K562 (cell line): ENCODE measurements at regions not wholly inside any gene's neighbourhood (a gene's known extent, or its start where the extent isn't known, plus 50 kb on each side); places are given as distances from the start of the nearest gene placed in this dataset.

ENCODE experiments used
- CTCF ChIP-seq, 3 experiments: IDR thresholded peaks in 2 of 3; conservative IDR thresholded peaks in 1 of 3; 2 replicates each; pipeline ENCODE4 v1.5.1; 2011 to 2012; ENCODE audit warnings: low read length in 3 of 3, mild to moderate bottlenecking in 3 of 3, control low read depth in 2 of 3, improper control_type of control experiment in 1 of 3, inconsistent platforms in 1 of 3, low read depth in 1 of 3, mixed read lengths in 1 of 3, moderate library complexity in 1 of 3; ENCODE audit not compliant: insufficient read depth in 2 of 3
- PCBP1 ChIP-seq: fragments of 200-400 bp; formaldehyde crosslinking; IDR thresholded peaks from 2 replicates; pipeline ENCODE4 v1.6.1; 2018; ENCODE audit warnings: mild to moderate bottlenecking, low read depth, low read length; ENCODE audit not compliant: poor library complexity, severe bottlenecking
- PTBP1 ChIP-seq: fragments of 200-400 bp; formaldehyde crosslinking; IDR thresholded peaks from 2 replicates; pipeline ENCODE4 v1.6.1; 2017; ENCODE audit warnings: low read depth, low read length
- TF ChIP-seq, protein P1 (sequence below): sonication (generic); formaldehyde crosslinking; IDR thresholded peaks from 2 replicates; pipeline ENCODE4 v1.8.1; 2023; ENCODE audit warnings: mild to moderate bottlenecking, missing genetic modification reagents
- TF ChIP-seq, protein P2 (sequence below): sonication (generic); formaldehyde crosslinking; IDR thresholded peaks from 2 replicates; pipeline ENCODE4 v1.8.0; 2022; ENCODE audit warnings: missing genetic modification reagents, mild to moderate bottlenecking, borderline replicate concordance

- TF ChIP-seq, protein P1, sequence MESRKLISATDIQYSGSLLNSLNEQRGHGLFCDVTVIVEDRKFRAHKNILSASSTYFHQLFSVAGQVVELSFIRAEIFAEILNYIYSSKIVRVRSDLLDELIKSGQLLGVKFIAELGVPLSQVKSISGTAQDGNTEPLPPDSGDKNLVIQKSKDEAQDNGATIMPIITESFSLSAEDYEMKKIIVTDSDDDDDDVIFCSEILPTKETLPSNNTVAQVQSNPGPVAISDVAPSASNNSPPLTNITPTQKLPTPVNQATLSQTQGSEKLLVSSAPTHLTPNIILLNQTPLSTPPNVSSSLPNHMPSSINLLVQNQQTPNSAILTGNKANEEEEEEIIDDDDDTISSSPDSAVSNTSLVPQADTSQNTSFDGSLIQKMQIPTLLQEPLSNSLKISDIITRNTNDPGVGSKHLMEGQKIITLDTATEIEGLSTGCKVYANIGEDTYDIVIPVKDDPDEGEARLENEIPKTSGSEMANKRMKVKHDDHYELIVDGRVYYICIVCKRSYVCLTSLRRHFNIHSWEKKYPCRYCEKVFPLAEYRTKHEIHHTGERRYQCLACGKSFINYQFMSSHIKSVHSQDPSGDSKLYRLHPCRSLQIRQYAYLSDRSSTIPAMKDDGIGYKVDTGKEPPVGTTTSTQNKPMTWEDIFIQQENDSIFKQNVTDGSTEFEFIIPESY (CRISPR knock-in tag): no peak
- TF ChIP-seq CTCF (IDR thresholded peaks at IDR 0.05 in 2 of 3, conservative IDR thresholded peaks at IDR 0.05 in 1 of 3; ENCODE audit: insufficient read depth in 2 of 3, low read depth in 1 of 3, low read length in 3 of 3): no peak
- TF ChIP-seq, protein P2, sequence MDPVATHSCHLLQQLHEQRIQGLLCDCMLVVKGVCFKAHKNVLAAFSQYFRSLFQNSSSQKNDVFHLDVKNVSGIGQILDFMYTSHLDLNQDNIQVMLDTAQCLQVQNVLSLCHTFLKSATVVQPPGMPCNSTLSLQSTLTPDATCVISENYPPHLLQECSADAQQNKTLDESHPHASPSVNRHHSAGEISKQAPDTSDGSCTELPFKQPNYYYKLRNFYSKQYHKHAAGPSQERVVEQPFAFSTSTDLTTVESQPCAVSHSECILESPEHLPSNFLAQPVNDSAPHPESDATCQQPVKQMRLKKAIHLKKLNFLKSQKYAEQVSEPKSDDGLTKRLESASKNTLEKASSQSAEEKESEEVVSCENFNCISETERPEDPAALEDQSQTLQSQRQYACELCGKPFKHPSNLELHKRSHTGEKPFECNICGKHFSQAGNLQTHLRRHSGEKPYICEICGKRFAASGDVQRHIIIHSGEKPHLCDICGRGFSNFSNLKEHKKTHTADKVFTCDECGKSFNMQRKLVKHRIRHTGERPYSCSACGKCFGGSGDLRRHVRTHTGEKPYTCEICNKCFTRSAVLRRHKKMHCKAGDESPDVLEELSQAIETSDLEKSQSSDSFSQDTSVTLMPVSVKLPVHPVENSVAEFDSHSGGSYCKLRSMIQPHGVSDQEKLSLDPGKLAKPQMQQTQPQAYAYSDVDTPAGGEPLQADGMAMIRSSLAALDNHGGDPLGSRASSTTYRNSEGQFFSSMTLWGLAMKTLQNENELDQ (CRISPR knock-in tag): no peak
- TF ChIP-seq PCBP1: no peak
- TF ChIP-seq PTBP1: no peak
Measured at GRCh38 chr1:116821763-116822162, 67.5 kb downstream of the CD2 start.
